ENCODE measurements at regions not wholly inside any gene's neighbourhood (a gene's known extent, or its start where the extent isn't known, plus 50 kb on each side); places are given as distances from the start of the nearest gene placed in this dataset.
"Not testable (repeated sequence)": the region's sequence is repeated elsewhere in the genome, so short reads cannot be mapped to it uniquely, and the experiment has no call there.

- POLR2A ChIA-PET, result no interaction called here
- Mint-ChIP-seq H3K4me3 (no peak overlapping the region), H3K27me3 (peaks cover 6 to 30% (median 19%) of the 10 kb centered on the region in 5 donors), H3K27ac (no peak overlapping the region), H3K36me3 (peaks cover 0 to 2% (median 0%) of the 10 kb centered on the region in 3 donors), H3K9me3 (peaks cover 0 to 25% (median 13%) of the 10 kb centered on the region in 9 donors), H3K4me1 (no peaks in the 10 kb centered on the region)
- ATAC-seq (no peak), DNase-seq (no peak)
These were observed 203.6 kb downstream of the C12orf75 start for GRCh38 chr12:105534068-105534467.

- peaks cover 6 to 26% (median 13%) of the 10 kb centered on the region in 5 donors for H3K27me3 Mint-ChIP-seq
- DNase-seq, H3K27ac Mint-ChIP-seq, ATAC-seq, POLR2A ChIA-PET, H3K4me1 Mint-ChIP-seq, H3K36me3 Mint-ChIP-seq, H3K4me3 Mint-ChIP-seq: not testable (repeated sequence)
- peaks cover 0 to 25% (median 13%) of the 10 kb centered on the region in 9 donors for H3K9me3 Mint-ChIP-seq
These were observed 204.5 kb downstream of the C12orf75 start for GRCh38 chr12:105535033-105535432.

- Mint-ChIP-seq H3K4me3 (no peak overlapping the region), H3K27ac (no peak overlapping the region), H3K36me3 (no peaks in the 10 kb centered on the region), H3K4me1 (no peaks in the 10 kb centered on the region), H3K9me3 (peaks cover 0 to 23% (median 13%) of the 10 kb centered on the region in 9 donors), H3K27me3 (peaks cover 0 to 16% (median 0%) of the 10 kb centered on the region in 5 donors)
- ATAC-seq (no peak), DNase-seq (no peak)
- POLR2A ChIA-PET, result no interaction called here
These were observed 208.4 kb downstream of the C12orf75 start for GRCh38 chr12:105538880-105539279.

- POLR2A ChIA-PET, result no interaction called here
- no peaks in the 10 kb centered on the region for H3K4me1 Mint-ChIP-seq
These were observed 209.2 kb downstream of the C12orf75 start for GRCh38 chr12:105539735-105540134.

GRCh38 chr12:105547786-105548185 is 217.3 kb downstream of the C12orf75 start:
- no peak overlapping the region for H3K4me3 Mint-ChIP-seq
- POLR2A ChIA-PET, result no interaction called here
- ATAC-seq, result no peak
- no peak for DNase-seq
- H3K36me3 Mint-ChIP-seq, result no peaks in the 10 kb centered on the region
- peaks cover 0 to 5% (median 2%) of the 10 kb centered on the region in 9 donors for H3K9me3 Mint-ChIP-seq
- H3K4me1 Mint-ChIP-seq, result no peaks in the 10 kb centered on the region
- H3K27ac Mint-ChIP-seq, result no peak overlapping the region
- peaks cover 0 to 22% (median 2%) of the 10 kb centered on the region in 5 donors for H3K27me3 Mint-ChIP-seq

More at GRCh38 chr12:105539735-105540134, 209.2 kb downstream of the C12orf75 start:
- peaks cover 0 to 18% (median 10%) of the 10 kb centered on the region in 9 donors for H3K9me3 Mint-ChIP-seq
- no peaks in the 10 kb centered on the region for H3K36me3 Mint-ChIP-seq
- no peak for ATAC-seq
- no peak overlapping the region for H3K27ac Mint-ChIP-seq
- DNase-seq, result no peak
- H3K4me3 Mint-ChIP-seq, result no peak overlapping the region
- H3K27me3 Mint-ChIP-seq, result peaks cover 0 to 13% (median 0%) of the 10 kb centered on the region in 5 donors

GRCh38 chr12:105548626-105549025 is 218.1 kb downstream of the C12orf75 start:
- Mint-ChIP-seq H3K9me3 (peaks cover 0 to 5% (median under 1%) of the 10 kb centered on the region in 9 donors), H3K36me3 (no peaks in the 10 kb centered on the region), H3K27ac (no peak overlapping the region), H3K4me1 (no peaks in the 10 kb centered on the region), H3K27me3 (peaks cover 0 to 22% (median 2%) of the 10 kb centered on the region in 5 donors), H3K4me3 (no peak overlapping the region)
- POLR2A ChIA-PET, result no interaction called here
- DNase-seq (no peak), ATAC-seq (no peak)

GRCh38 chr12:105552056-105552455 is 221.6 kb downstream of the C12orf75 start:
- H3K9me3 Mint-ChIP-seq, result peaks cover 0 to 5% (median 0%) of the 10 kb centered on the region in 9 donors
- peaks cover 0 to 15% (median under 1%) of the 10 kb centered on the region in 5 donors for H3K27me3 Mint-ChIP-seq
- no peak overlapping the region for H3K27ac Mint-ChIP-seq
- H3K4me3 Mint-ChIP-seq, result no peak overlapping the region
- no peaks in the 10 kb centered on the region for H3K36me3 Mint-ChIP-seq
- POLR2A ChIA-PET, result no interaction called here
- ATAC-seq (no peak), DNase-seq (no peak)
- H3K4me1 Mint-ChIP-seq, result no peaks in the 10 kb centered on the region

- no peak for DNase-seq
- Mint-ChIP-seq H3K36me3 (no peaks in the 10 kb centered on the region), H3K27me3 (peaks cover 0 to 7% (median 0%) of the 10 kb centered on the region in 5 donors), H3K4me3 (no peak overlapping the region), H3K27ac (no peak overlapping the region), H3K4me1 (no peaks in the 10 kb centered on the region), H3K9me3 (no peaks in the 10 kb centered on the region)
- POLR2A ChIA-PET, result no interaction called here
- ATAC-seq, result no peak
These were observed 223.8 kb downstream of the C12orf75 start for GRCh38 chr12:105554223-105554678.

- no peaks in the 10 kb centered on the region for H3K4me1 Mint-ChIP-seq
- no peak overlapping the region for H3K27ac Mint-ChIP-seq
These were observed 224.4 kb downstream of the C12orf75 start for GRCh38 chr12:105554856-105555255.

GRCh38 chr12:105555556-105556295 is 225.2 kb downstream of the C12orf75 start:
- no peaks in the 10 kb centered on the region for H3K4me1 Mint-ChIP-seq
- DNase-seq (no peak), ATAC-seq (no peak)
- no peak overlapping the region for H3K4me3 Mint-ChIP-seq
- H3K27me3 Mint-ChIP-seq, result peaks cover 0 to 14% (median 0%) of the 10 kb centered on the region in 5 donors
- no peaks in the 10 kb centered on the region for H3K9me3 Mint-ChIP-seq
- no peaks in the 10 kb centered on the region for H3K36me3 Mint-ChIP-seq
- POLR2A ChIA-PET, result no interaction called here
- no peak overlapping the region for H3K27ac Mint-ChIP-seq

More at GRCh38 chr12:105554856-105555255, 224.4 kb downstream of the C12orf75 start:
- H3K9me3 Mint-ChIP-seq, result no peaks in the 10 kb centered on the region
- no peaks in the 10 kb centered on the region for H3K36me3 Mint-ChIP-seq
- H3K4me3 Mint-ChIP-seq, result no peak overlapping the region
- ATAC-seq, result no peak
- H3K27me3 Mint-ChIP-seq, result peaks cover 0 to 9% (median 0%) of the 10 kb centered on the region in 5 donors
- no peak for DNase-seq
- POLR2A ChIA-PET, result no interaction called here

- DNase-seq (no peak), ATAC-seq (no peak)
- Mint-ChIP-seq H3K4me3 (no peak overlapping the region), H3K36me3 (no peaks in the 10 kb centered on the region), H3K27ac (no peak overlapping the region), H3K9me3 (peaks cover 0 to 2% (median 0%) of the 10 kb centered on the region in 9 donors), H3K27me3 (peaks cover 0 to 16% (median 2%) of the 10 kb centered on the region in 5 donors), H3K4me1 (no peaks in the 10 kb centered on the region)
- POLR2A ChIA-PET, result no interaction called here
These were observed 228.8 kb downstream of the C12orf75 start for GRCh38 chr12:105559310-105559709.

GRCh38 chr12:105561546-105562198 is 231.2 kb downstream of the C12orf75 start:
- Mint-ChIP-seq H3K9me3 (peaks cover 0 to 5% (median 0%) of the 10 kb centered on the region in 9 donors), H3K36me3 (no peaks in the 10 kb centered on the region), H3K27me3 (peaks cover 0 to 16% (median 3%) of the 10 kb centered on the region in 5 donors), H3K4me1 (no peaks in the 10 kb centered on the region), H3K4me3 (no peak overlapping the region), H3K27ac (no peak overlapping the region)
- ATAC-seq (no peak), DNase-seq (no peak)
- POLR2A ChIA-PET, result no interaction called here

- peaks cover 0 to 5% (median 0%) of the 10 kb centered on the region in 9 donors for H3K9me3 Mint-ChIP-seq
- DNase-seq, result no peak
- no peak overlapping the region for H3K4me3 Mint-ChIP-seq
- H3K27ac Mint-ChIP-seq, result no peak overlapping the region
- H3K4me1 Mint-ChIP-seq, result no peaks in the 10 kb centered on the region
- no peaks in the 10 kb centered on the region for H3K36me3 Mint-ChIP-seq
- ATAC-seq, result no peak
- POLR2A ChIA-PET, result no interaction called here
- peaks cover 2 to 18% (median 6%) of the 10 kb centered on the region in 5 donors for H3K27me3 Mint-ChIP-seq
These were observed 231.9 kb downstream of the C12orf75 start for GRCh38 chr12:105562199-105562971.
